B cell (primary cell): ENCODE measurements at regions not wholly inside any gene's neighbourhood (a gene's known extent, or its start where the extent isn't known, plus 50 kb on each side); places are given as distances from the start of the nearest gene placed in this dataset.

Experiments
- EZH2 ChIP-seq: IDR thresholded peaks from 2 replicates; pipeline ENCODE4 v1.6.1; 2012; ENCODE audit warnings: borderline replicate concordance, low read depth, mild to moderate bottlenecking, moderate library complexity, low read length; ENCODE audit not compliant: insufficient read depth, poor library complexity, severe bottlenecking
- TF ChIP-seq, protein P1 (sequence below): fragments of 200-600 bp; IDR thresholded peaks from one replicate; pipeline ENCODE4 v1.8.0; 2022; ENCODE audit warnings: antibody characterized with exemption, mild to moderate bottlenecking

DNA sequence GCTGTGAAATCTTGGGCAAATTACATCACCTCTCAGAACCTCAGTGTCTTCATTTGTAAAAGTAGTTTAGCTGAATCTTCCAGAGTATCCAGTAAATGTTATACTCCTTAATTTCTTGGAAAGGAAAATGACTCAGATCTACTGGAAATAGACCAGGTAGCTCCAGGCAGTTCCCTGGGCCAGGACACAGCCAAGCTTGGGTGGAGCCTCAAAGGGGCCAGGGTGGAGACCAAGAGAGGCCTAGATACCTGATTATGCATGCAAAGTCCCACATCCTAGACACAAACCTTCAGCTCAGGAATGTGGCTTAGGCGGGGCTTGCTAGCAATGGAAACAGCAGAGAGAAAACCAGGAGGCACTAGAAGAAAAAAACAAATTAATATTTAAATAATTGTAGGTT, 272.8 kb downstream of the MAFB start:
- TF ChIP-seq, protein P1, sequence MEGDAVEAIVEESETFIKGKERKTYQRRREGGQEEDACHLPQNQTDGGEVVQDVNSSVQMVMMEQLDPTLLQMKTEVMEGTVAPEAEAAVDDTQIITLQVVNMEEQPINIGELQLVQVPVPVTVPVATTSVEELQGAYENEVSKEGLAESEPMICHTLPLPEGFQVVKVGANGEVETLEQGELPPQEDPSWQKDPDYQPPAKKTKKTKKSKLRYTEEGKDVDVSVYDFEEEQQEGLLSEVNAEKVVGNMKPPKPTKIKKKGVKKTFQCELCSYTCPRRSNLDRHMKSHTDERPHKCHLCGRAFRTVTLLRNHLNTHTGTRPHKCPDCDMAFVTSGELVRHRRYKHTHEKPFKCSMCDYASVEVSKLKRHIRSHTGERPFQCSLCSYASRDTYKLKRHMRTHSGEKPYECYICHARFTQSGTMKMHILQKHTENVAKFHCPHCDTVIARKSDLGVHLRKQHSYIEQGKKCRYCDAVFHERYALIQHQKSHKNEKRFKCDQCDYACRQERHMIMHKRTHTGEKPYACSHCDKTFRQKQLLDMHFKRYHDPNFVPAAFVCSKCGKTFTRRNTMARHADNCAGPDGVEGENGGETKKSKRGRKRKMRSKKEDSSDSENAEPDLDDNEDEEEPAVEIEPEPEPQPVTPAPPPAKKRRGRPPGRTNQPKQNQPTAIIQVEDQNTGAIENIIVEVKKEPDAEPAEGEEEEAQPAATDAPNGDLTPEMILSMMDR = no peak
- no peak for TF ChIP-seq EZH2
